Loucy (cell line): ENCODE measurements at regions not wholly inside any gene's neighbourhood (a gene's known extent, or its start where the extent isn't known, plus 50 kb on each side); places are given as distances from the start of the nearest gene placed in this dataset.
"Not testable (repeated sequence)": the region's sequence is repeated elsewhere in the genome, so short reads cannot be mapped to it uniquely, and the experiment has no call there.

Source experiments
- CTCF ChIP-seq: fragments of 200-600 bp; sonication (generic); conservative IDR thresholded peaks from 2 replicates; pipeline ENCODE4 v1.5.1; 2014; ENCODE audit warnings: mild to moderate bottlenecking, antibody characterized with exemption, low read length
- EZH2phosphoT487 ChIP-seq: fragments of 200-600 bp; IDR thresholded peaks from 2 replicates; pipeline ENCODE4 v1.6.1; 2018; ENCODE audit warnings: antibody characterized with exemption, mild to moderate bottlenecking, moderate library complexity, borderline replicate concordance

- not testable (repeated sequence) for TF ChIP-seq CTCF, EZH2phosphoT487
Measured at GRCh38 chr2:216981951-216982350, 122.1 kb upstream of the TNP1 start.
